AG10803 (cell line): ENCODE measurements at regions not wholly inside any gene's neighbourhood (a gene's known extent, or its start where the extent isn't known, plus 50 kb on each side); places are given as distances from the start of the nearest gene placed in this dataset.

ENCODE experiments used
- DNase-seq: peaks from one replicate; pipeline ENCODE4 v3.0.0; 2010; ENCODE audit warnings: low read depth
- H3K4me3 ChIP-seq: 2 replicates; pipeline ENCODE4 v1.5.1; 2011; ENCODE audit warnings: mild to moderate bottlenecking, low read length, control low read depth
- TF ChIP-seq, protein P1 (sequence below): conservative IDR thresholded peaks from 2 replicates; pipeline ENCODE4 v1.5.1; 2011; ENCODE audit warnings: mild to moderate bottlenecking, low read length, control low read depth, inconsistent platforms

GRCh38 chr11:123378096-123378495 lies 52.0 kb upstream of the GRAMD1B start:
- TF ChIP-seq, protein P1, sequence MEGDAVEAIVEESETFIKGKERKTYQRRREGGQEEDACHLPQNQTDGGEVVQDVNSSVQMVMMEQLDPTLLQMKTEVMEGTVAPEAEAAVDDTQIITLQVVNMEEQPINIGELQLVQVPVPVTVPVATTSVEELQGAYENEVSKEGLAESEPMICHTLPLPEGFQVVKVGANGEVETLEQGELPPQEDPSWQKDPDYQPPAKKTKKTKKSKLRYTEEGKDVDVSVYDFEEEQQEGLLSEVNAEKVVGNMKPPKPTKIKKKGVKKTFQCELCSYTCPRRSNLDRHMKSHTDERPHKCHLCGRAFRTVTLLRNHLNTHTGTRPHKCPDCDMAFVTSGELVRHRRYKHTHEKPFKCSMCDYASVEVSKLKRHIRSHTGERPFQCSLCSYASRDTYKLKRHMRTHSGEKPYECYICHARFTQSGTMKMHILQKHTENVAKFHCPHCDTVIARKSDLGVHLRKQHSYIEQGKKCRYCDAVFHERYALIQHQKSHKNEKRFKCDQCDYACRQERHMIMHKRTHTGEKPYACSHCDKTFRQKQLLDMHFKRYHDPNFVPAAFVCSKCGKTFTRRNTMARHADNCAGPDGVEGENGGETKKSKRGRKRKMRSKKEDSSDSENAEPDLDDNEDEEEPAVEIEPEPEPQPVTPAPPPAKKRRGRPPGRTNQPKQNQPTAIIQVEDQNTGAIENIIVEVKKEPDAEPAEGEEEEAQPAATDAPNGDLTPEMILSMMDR: no peak
- DNase-seq: no peak
- H3K4me3 ChIP-seq: no peak overlapping the region

GRCh38 chr11:123377355-123377754 lies 52.7 kb upstream of the GRAMD1B start:
- DNase-seq: no peak
- TF ChIP-seq, protein P1: no peak
- H3K4me3 ChIP-seq: no peak overlapping the region

- TF ChIP-seq, protein P1: no peak
- no peak overlapping the region for H3K4me3 ChIP-seq
- DNase-seq: no peak
Observed at GRCh38 chr11:123375832-123376231, 54.2 kb upstream of the GRAMD1B start.

DNA sequence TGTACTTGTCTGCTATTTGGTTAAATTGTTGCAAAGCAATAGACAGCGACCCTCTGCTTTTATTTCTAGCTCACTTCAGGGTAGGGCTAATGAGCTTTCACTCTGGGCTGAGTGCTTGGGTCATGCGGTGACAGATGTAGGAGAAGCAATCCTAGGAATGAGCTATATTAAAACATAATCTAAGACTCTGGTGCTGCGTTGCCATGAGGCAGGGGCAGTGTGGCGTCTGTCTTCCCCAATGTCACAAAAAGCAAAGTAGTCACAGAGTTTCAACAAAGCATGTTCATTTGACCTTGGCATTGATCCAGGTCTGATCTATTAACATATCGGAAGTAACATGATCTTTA lies 55.5 kb upstream of the GRAMD1B start:
- DNase-seq: no peak
- TF ChIP-seq, protein P1: no peak
- no peak overlapping the region for H3K4me3 ChIP-seq

GRCh38 chr11:123373754-123374621 lies 56.1 kb upstream of the GRAMD1B start:
- TF ChIP-seq, protein P1: no peak
- H3K4me3 ChIP-seq: no peak overlapping the region
- DNase-seq: no peak

GRCh38 chr11:123371506-123372297 lies 58.4 kb upstream of the GRAMD1B start:
- no peak for DNase-seq
- no peak overlapping the region for H3K4me3 ChIP-seq
- TF ChIP-seq, protein P1: no peak

GRCh38 chr11:123366924-123367323 lies 63.1 kb upstream of the GRAMD1B start:
- TF ChIP-seq, protein P1: no peak
- no peak for DNase-seq

More at GRCh38 chr11:123366924-123367323, 63.1 kb upstream of the GRAMD1B start:
- no peak overlapping the region for H3K4me3 ChIP-seq
